ENCODE measurements at regions not wholly inside any gene's neighbourhood (a gene's known extent, or its start where the extent isn't known, plus 50 kb on each side); places are given as distances from the start of the nearest gene placed in this dataset.

- no peak for TF ChIP-seq CTCF (conservative IDR thresholded peaks at IDR 0.05; ENCODE audit: low read depth, low read length)
- H3K27me3 ChIP-seq (ENCODE audit: insufficient read depth, low read depth), result no peaks in the 10 kb centered on the region
Observed at GRCh38 chr9:108356806-108357205, 499.0 kb downstream of the ACTL7B start.

GRCh38 chr9:108351571-108351970 lies 504.2 kb downstream of the ACTL7B start:
- H3K4me3 ChIP-seq (IDR thresholded peaks at IDR 0.05; ENCODE audit: insufficient read depth, low read depth, low read length), result no peak overlapping the region
- no peak overlapping the region for H3K4me2 ChIP-seq
- no peaks in the 10 kb centered on the region for H3K27me3 ChIP-seq (ENCODE audit: insufficient read depth, low read depth)
- no peaks in the 10 kb centered on the region for H3K79me2 ChIP-seq (ENCODE audit: insufficient read depth, low read depth)
- H3K27ac ChIP-seq, result no peak overlapping the region
- no peak overlapping the region for H2AFZ ChIP-seq (ENCODE audit: low read depth)
- H3K9ac ChIP-seq, result no peak overlapping the region
- H3K4me1 ChIP-seq (ENCODE audit: low read depth, poor library complexity, severe bottlenecking), result no peaks in the 10 kb centered on the region
- no peak for TF ChIP-seq CTCF (conservative IDR thresholded peaks at IDR 0.05; ENCODE audit: low read depth, low read length)
- H3K36me3 ChIP-seq (ENCODE audit: insufficient read depth), result no peaks in the 10 kb centered on the region
- no peaks in the 10 kb centered on the region for H4K20me1 ChIP-seq (ENCODE audit: insufficient read depth)

More at GRCh38 chr9:108356806-108357205, 499.0 kb downstream of the ACTL7B start:
- Histone ChIP-seq H3K27ac (no peak overlapping the region), H4K20me1 (ENCODE audit: insufficient read depth) (no peaks in the 10 kb centered on the region), H3K9ac (no peak overlapping the region), H2AFZ (ENCODE audit: low read depth) (no peak overlapping the region), H3K4me2 (no peak overlapping the region), H3K79me2 (ENCODE audit: insufficient read depth, low read depth) (no peaks in the 10 kb centered on the region), H3K4me3 (IDR thresholded peaks at IDR 0.05; ENCODE audit: insufficient read depth, low read depth, low read length) (no peak overlapping the region), H3K4me1 (ENCODE audit: low read depth, poor library complexity, severe bottlenecking) (no peaks in the 10 kb centered on the region), H3K36me3 (ENCODE audit: insufficient read depth) (no peaks in the 10 kb centered on the region)

GRCh38 chr9:108347463-108348188 lies 508.2 kb downstream of the ACTL7B start:
- H4K20me1 ChIP-seq (ENCODE audit: insufficient read depth), result no peaks in the 10 kb centered on the region
- H3K27me3 ChIP-seq (ENCODE audit: insufficient read depth, low read depth), result no peaks in the 10 kb centered on the region
- no peaks in the 10 kb centered on the region for H3K36me3 ChIP-seq (ENCODE audit: insufficient read depth)
- H3K27ac ChIP-seq, result no peak overlapping the region
- no peak overlapping the region for H3K9ac ChIP-seq
- no peak overlapping the region for H3K4me2 ChIP-seq
- no peaks in the 10 kb centered on the region for H3K79me2 ChIP-seq (ENCODE audit: insufficient read depth, low read depth)
- no peak overlapping the region for H2AFZ ChIP-seq (ENCODE audit: low read depth)
- no peak overlapping the region for H3K4me3 ChIP-seq (IDR thresholded peaks at IDR 0.05; ENCODE audit: insufficient read depth, low read depth, low read length)
- H3K4me1 ChIP-seq (ENCODE audit: low read depth, poor library complexity, severe bottlenecking), result no peaks in the 10 kb centered on the region
- no peak for TF ChIP-seq CTCF (conservative IDR thresholded peaks at IDR 0.05; ENCODE audit: low read depth, low read length)

GRCh38 chr9:108345826-108346225 lies 510.0 kb downstream of the ACTL7B start:
- no peak overlapping the region for H3K27ac ChIP-seq
- H3K36me3 ChIP-seq (ENCODE audit: insufficient read depth), result no peaks in the 10 kb centered on the region
- no peaks in the 10 kb centered on the region for H3K27me3 ChIP-seq (ENCODE audit: insufficient read depth, low read depth)
- no peak overlapping the region for H3K4me2 ChIP-seq
- H2AFZ ChIP-seq (ENCODE audit: low read depth), result no peak overlapping the region
- H4K20me1 ChIP-seq (ENCODE audit: insufficient read depth), result no peaks in the 10 kb centered on the region
- TF ChIP-seq CTCF (conservative IDR thresholded peaks at IDR 0.05; ENCODE audit: low read depth, low read length), result no peak
- H3K79me2 ChIP-seq (ENCODE audit: insufficient read depth, low read depth), result no peaks in the 10 kb centered on the region
- no peak overlapping the region for H3K9ac ChIP-seq
- H3K4me1 ChIP-seq (ENCODE audit: low read depth, poor library complexity, severe bottlenecking), result no peaks in the 10 kb centered on the region
- no peak overlapping the region for H3K4me3 ChIP-seq (IDR thresholded peaks at IDR 0.05; ENCODE audit: insufficient read depth, low read depth, low read length)

Measured in KMS-11 (cell line).